GM18858 (cell line): ENCODE measurements at regions not wholly inside any gene's neighbourhood (a gene's known extent, or its start where the extent isn't known, plus 50 kb on each side); places are given as distances from the start of the nearest gene placed in this dataset.

Source experiments
- ATAC-seq: cut with Tn5 transposase; IDR thresholded peaks from one replicate; pipeline ENCODE4 v1.9.1; 2021; ENCODE audit not compliant: unreplicated experiment

DNA sequence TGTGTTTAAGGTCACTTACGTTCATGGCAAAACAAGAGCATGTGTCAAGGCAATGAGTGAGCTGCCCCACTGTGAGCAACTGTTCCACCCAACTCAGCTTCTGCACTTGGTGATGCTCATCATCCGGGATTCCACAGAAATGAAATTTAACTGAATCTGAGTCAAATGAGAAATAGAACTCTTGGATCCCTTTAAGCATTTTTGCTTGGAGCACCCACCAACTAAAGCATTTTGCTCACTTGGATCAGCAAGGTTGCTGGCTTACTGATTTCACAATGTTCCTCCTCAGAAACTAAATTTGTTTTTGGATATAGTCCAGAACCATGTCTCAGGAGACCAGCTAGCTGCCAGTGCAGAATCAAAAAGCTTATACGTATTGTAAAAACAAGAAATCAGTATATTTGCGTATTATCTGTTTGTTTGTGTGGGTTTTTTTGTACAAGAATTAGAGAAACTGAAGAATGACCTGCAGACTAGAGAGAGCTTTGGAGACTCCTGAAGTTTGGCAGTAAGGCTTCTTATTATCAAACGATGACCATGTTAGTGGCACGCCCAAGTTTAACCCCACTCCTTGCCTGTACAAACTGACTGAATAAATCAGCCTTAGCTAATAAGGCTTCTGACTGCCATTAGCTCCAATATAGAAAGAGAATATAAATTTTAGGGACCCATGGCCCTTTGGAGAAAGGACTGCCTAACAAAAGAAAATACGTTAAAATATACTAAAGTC, 153.8 kb upstream of the FST start:
- no peak for ATAC-seq

DNA sequence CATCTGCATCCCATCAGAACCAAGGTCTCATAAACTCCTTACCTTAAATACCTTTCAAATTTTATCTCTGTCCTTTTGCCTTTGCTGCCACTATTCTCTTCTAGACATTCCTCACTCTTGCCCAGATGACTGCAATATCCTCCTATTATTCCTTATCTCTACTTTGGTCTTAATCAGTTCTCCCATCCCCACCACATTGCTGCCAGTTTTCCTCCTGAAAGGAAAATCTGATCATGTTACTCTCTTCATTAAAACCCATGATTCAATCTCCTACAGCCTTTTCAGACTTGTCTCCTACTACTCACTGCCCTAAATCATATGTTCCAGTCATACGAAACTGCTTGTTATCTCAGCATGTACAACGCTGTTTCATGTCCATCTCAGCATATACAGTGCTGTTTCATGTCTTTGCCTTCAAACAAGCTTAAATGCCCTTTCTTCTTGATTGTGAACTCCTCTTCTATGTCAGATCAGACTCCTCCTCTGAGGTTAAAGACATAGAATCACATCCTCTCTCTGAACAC, 152.6 kb upstream of the FST start:
- ATAC-seq = no peak

DNA sequence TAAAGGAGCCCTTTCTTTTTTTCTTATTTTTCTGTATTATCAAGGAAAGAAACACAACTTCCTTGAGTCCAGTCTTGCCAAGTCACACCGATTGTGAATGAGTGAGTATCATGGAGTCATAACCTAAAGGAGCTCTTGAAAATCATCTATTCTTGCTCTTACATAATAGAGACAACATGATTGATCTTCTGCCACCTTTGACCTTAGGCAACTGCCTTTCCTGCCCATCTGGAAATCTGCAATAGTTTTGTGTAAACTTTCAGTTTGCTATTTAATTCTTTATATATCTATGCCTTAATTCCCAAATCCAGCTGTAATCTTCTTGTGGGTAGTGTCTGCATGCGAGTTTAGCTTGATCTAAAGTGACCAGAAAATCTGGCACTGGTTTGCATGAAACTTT, 149.9 kb upstream of the FST start:
- no peak for ATAC-seq

DNA sequence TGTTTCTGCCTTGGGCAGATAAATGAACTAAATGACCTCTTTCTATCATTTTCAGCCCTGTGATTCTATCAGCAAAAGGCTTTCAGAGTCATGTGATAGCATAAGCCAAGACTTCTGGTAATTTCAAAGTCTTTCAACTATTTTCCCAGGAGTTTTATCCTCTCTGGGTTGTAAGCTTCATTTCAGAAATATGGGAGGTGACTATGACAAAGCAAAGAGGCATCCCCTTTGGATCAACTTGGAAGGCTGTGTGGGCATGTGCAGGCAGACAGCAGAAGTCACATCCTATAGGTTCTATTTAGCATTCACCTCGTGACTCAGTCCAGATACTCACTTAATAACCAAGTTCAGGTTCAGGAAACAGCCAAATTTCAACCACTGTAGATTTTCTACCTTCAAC, 149.0 kb upstream of the FST start:
- no peak for ATAC-seq

DNA sequence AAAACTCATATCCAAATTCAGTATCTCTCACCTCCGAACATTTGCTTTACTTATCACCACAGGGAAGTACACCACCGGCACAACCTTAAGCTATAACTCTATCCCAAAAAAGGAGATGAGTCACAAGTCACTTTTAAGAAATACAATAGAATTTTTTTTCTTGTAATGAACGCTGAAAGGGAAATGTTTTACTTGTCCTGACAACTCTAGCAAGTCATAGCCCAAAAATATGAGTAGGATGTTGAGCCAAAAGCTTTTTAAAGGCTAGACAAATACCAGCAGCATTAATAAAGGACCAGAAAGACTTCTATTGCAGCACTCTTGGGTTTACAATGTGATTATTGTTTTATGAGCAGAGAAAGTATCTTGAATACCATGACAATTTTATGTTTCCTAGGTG, 147.3 kb upstream of the FST start:
- ATAC-seq = no peak

DNA sequence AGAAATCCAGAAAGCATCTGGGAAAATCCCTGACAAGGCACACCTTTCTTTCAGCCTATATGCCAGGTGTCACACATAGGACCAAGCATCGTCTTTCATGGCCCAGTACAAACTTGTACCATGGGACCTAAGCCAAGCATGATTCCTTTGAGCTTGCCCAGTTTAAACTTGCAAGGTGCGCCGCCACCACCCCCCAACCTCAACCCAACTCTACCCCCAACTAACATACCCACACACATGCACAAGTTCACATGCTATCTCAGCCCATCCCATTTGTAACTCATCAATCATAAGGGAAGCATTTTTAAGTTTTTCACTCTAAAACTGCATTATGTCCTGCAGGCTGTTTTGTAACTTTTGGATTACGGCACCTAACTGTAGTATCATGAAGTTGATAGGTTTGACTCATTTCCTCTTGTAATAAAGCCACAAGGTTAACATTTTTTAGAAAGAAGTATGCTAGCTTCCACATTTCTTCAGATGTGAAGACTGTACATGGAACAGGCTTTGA, 145.9 kb upstream of the FST start:
- no peak for ATAC-seq

DNA sequence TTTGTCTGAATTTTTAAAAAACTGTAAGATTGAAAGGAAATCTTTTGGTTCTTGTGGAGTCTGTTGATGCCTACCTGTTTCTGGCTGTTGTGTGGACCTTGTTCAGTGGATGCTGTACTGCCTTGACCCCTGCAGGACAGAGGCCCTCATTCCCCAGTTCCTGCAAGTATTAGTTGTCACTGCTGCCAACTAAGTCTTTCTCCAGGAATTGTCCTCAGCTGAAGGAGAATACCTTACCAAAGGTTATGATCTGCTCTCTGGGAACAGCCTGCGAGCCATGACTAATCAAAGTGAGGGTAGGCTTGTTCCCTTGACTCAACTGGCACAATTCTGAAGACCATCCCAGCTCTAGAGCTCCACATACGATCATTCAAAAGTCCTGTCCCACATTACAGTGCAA, 145.3 kb upstream of the FST start:
- ATAC-seq = no peak

DNA sequence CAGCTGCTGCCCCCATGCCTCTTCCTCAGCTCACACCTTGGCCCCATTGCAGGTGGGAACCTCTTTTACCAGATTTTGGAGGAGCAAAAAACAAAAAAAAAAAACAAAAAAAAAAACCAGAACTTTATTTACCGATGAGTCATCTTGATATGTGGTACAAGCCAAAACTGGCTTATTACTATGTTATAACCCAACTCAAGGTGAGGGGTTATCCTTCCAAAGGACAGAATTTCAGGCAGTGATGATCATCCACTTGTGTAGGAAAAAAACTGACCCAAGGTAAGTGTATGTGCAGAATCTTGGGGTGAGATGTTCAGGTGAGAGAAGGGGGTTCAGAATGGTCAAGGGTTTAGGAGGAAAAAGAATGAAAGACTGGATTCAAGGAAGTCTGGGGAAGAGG, 142.6 kb upstream of the FST start:
- no peak for ATAC-seq

DNA sequence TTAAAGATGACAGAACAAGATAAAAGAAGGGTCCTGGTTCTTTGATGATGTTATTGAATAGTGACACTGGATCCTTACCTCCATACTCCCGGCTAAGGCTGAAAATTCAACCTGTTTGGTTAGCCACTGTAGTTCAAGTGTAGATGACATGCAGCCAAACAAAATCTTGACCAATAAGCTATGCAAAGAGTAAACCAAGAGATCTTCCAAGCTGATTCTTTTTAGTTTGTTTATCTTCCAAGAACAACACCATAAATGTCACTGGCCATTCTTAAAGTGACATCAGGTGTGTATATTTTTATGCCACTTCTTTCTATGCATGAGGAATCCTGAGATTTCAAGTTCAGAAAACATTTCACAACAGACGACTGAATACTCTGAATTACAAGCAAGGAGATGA, 141.5 kb upstream of the FST start:
- ATAC-seq = no peak

DNA sequence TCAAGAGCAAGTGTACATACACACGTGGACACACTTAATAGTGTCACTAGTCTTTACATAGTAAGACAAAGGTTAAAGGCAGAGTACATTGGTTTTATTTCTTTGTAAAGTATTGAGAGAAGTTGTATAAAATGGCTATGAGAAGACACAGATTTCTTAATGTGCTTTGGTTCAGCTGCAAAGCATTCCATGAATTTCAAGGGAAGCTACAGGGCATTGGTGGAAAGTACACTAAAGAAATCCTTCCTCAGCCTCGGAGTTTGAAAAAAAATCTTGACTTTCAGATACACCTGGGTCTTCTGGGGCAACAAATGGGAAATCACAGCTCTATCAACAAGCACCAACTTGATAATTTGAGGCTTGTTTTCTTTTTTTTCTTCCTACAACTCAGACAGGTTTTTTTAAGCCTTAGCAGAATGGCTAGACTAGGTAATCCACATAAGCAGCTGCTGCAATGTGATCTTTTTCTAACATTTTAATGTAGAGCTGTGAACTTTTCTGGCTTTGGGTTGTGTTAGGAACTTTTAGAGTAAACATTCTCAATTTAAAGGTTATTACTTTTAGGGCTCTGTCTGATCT, 140.4 kb upstream of the FST start:
- no peak for ATAC-seq

DNA sequence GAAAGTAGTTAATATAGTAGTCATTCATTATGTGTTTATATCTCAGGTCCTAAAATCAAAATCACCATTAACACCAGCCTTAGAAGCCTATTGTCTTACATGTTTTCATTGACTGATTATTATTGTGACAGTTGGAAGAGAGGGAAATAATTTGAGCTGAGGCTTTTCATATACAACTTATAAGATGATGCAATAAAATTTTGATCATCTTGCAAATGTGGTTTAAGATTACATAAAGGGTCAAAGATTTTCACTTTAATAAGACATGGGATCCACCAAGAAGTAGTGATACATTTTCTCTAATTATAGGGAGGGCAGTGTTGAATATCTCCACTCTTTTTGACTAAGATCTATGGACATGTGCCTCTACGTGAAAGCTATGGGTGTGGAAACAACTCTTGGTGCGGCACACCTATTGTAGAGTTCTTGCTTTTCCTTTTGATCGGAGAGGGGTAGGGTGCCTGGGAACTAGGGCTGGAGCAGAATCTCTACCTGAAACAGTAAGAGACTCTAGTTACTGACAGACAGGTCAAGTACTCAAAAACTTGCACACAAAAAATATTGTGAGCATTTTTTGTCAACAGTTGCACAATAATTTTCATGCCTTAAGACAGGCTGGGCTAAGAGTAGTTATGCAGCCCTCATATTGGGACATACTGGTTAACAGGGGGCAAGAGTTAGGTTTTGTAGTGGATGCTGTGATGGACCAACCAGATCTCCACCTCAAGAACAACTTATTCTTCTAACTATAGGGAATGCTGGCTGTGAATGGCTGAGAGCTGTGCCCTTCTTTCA, 139.3 kb upstream of the FST start:
- ATAC-seq = no peak

DNA sequence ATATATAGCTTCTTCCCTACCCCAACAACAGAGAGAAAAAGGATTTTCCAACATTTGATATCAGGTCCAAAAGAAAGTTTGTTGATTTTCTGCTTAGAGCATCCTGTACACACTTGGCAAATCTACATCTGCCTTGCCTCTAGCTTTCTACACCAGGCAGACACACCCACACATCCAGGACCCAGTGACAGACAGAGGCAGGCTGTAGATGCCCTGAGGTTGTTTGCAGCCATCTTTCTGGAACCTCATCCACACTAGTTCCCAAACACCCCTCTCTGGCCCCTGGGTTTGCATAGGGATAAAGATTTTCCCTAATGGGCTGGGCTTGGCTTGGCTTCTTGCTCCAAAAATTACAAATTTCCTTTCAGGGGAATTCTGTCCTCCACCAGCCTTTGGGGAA, 138.2 kb upstream of the FST start:
- no peak for ATAC-seq

DNA sequence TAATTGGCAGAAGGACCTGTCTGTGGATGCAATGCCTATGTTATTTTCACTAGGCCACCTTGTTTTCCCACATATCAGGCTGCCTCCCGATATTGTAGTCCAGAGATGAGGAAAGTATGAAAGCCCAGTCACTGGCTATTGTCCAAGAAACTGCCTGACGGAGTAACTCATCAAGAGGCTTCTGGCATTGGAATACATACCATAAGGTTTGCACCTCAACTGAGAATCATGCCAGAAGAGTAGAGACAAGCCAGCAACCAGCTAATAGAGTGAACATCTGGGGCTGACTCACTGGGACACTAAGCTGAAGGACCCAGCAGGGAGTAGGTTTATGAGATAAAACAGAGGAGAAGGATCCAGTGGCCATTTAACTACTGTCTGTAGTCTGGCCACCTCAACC, 137.2 kb upstream of the FST start:
- no peak for ATAC-seq

DNA sequence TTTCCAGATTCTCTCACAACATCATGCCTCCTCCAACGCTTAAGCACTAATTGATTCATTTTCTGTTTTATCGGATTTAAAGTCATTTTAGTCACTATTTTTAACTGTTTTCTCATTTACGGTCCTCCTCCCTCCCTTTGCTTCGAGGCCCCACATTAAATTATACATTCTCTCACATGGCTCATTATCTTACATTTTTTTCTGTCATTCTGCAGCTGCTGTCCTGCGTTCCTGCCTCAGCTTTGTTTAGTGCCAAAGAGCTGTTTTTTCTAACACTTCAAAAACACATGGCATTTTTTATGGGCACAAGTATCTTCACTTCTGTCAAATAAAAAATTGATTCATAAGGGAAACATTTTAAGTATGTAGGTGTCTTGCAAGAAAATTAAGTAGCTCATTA, 130.1 kb upstream of the FST start:
- no peak for ATAC-seq

DNA sequence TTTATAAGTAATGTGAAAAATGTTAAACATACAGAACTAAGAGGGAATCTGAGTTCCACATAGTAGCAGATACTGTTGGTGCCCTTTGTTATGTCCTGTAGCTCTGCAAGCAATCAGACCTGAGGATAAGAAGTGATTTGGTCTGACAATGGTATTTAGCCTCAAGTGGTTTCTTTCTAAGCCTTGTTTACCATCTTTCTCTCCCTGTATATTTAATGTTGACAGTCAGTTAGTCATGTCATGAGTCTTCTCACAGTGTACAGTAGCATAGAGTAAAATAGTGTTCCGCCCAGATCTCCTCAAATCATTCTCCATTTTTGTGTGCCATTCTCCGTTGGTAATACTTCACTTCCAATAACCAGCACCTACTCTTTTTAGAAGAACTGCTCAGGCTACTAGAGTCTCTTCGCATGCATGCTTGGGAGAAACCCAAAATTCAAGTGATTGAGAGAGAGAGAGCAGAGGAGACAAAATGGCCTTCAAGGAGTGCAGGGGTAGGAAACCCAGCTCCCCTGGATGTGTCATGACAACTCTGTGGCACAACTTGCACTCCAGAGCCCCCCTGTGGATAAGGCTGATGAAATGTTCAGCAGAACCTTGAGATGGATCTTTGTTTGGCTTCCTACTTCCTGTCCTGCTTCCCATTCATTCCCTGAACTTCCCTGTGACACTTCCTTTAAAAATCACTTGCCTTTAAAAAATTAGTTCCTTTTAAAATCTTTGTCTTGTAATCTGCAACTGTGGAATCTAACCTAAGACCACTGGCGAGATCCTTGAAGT, 129.2 kb upstream of the FST start:
- no peak for ATAC-seq

DNA sequence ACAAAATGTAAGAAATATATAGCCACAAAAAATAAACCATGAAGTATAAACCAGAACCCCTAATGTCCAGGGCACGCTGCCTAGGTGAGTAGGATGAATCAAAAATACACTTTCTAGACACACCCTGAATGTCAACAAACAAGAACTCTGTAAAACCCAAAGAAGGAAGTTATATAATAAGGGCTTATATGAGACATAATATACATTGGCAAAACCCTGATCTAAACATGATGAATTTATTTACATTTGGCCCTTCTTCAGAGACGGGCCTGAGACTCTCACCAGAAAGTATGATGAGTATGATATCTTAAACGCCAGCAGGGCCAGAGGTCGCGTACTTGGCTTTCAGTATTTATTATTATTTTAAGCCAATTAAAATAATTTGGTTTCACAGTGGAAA, 125.1 kb upstream of the FST start:
- no peak for ATAC-seq

DNA sequence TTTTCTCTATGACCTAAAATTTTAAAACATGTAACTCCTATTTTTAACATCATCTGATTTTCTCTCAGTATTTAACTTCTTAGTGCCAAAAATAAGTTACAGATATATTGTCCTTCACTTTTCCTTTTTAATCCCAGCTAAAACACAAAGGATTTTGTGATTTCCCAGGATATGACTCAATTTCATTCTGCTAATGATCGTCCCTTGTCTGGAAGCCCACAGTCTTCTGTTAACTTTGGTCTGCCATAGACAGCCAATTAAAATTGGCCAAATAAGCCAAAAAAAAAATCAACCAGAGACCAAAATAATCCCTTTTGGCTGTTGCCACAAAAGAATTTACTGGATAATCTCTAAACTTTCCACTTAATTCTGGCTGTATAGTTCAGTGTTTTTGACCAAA, 124.5 kb upstream of the FST start:
- ATAC-seq = no peak

DNA sequence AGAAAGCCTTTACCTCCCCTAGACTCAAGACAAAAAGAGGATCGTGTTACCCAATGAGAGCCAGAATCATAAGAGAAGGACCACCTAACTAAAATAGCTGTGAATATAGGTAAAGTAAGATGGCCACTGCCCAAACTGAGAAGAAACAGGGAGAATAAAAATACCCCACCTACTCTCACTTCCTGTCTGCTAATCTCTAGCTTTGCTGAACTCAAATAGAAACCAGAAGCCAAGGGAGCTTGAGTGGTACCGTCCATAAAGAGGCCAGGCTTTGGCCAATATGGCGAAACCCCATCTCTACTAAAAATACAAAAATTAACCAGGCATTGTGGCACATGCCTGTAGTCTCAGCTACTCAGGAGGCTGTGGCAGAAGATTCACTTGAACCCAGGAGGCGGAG, 123.0 kb upstream of the FST start:
- ATAC-seq = no peak

DNA sequence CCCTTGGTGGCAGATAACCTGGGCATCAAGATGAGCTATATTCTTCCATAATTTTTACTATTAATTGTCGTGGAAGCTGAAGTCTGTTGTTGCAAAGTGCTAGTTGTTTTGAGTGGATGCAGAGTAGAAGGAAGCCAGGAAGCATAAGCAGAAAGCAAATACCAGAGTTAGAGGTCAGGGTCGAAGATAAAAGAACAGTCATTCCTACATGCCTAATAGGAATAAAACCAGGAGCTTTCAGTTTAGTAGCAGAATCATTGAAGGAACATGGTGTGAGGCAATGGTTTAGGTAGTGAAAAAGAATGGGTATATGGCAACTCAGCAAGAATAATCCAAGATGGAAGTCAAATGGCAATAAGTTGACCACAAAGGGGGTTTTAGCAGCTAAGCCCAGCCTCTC, 121.6 kb upstream of the FST start:
- no peak for ATAC-seq

DNA sequence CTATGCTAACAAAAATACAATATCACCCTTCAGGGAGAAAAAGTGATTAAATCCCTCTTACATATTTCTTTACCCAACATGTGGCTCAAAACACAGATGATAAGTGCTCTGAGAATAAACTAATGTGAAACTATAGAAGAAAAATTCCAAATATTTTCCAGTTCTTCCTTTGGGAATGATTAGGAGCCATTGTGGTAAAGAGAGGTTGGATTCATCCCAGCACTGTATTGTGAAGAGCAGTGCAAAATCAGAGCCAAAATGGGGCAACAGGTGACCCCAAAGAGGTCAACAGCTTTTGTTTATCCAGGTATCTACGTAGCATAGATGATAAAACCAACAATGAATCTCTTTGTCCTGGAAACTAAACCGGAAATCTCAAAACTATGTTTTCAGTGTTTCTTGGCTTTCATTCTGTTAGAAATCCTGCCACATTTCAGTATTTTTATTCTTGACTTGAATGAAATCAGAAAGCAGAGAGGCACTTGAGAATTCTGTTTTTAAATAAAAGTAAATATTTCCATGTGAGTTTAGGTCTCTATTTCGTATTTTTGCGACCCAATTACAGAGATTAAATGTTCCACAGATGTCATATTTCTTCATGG, 120.4 kb upstream of the FST start:
- ATAC-seq = no peak

DNA sequence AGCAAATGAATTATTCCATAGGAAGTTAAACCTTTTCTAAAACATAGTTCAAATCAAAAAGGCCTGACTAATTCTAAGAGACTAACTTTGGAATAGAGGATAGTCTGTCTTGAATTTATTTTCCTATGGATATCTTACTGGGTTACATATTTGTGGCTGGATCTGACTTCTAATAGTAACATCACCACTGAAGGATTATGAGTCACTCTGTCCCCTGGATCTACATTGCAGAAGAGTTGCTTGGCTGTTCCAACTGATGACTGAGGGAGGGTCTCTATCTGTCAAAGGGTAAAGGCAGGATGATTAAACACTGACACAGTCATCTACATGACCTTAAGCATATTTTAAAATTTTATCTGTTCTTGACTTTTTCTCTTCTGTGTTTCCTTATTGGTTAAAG, 119.6 kb upstream of the FST start:
- ATAC-seq = no peak
